ENCODE measurements at regions not wholly inside any gene's neighbourhood (a gene's known extent, or its start where the extent isn't known, plus 50 kb on each side); places are given as distances from the start of the nearest gene placed in this dataset.

GRCh38 chr6:120173250-120173649, 823.7 kb upstream of the MAN1A1 start:
- TF ChIP-seq CTCF (IDR thresholded peaks at IDR 0.05; ENCODE audit: low read depth, low read length): no peak

GRCh38 chr6:120164531-120164930, 815.0 kb upstream of the MAN1A1 start:
- DNase-seq (ENCODE audit: extremely low read depth, low read depth): no peak
- TF ChIP-seq CTCF (IDR thresholded peaks at IDR 0.05; ENCODE audit: low read depth, low read length): no peak

More at GRCh38 chr6:120173250-120173649, 823.7 kb upstream of the MAN1A1 start:
- no peak for DNase-seq (ENCODE audit: extremely low read depth, low read depth)

- no peak for DNase-seq (ENCODE audit: extremely low read depth, low read depth)
- TF ChIP-seq CTCF (IDR thresholded peaks at IDR 0.05; ENCODE audit: low read depth, low read length): no peak
Observed at GRCh38 chr6:120157873-120158272, 808.3 kb upstream of the MAN1A1 start.

GRCh38 chr6:120147071-120147871, 797.7 kb upstream of the MAN1A1 start:
- no peak; the same call in 1 of the 2 replicates for TF ChIP-seq CTCF (IDR thresholded peaks at IDR 0.05; ENCODE audit: low read depth, low read length)
- DNase-seq (ENCODE audit: extremely low read depth, low read depth): no peak

GRCh38 chr6:120141601-120142000, 792.0 kb upstream of the MAN1A1 start:
- TF ChIP-seq CTCF (IDR thresholded peaks at IDR 0.05; ENCODE audit: low read depth, low read length): no peak
- DNase-seq (ENCODE audit: extremely low read depth, low read depth): no peak

- TF ChIP-seq CTCF (IDR thresholded peaks at IDR 0.05; ENCODE audit: low read depth, low read length): no peak
- DNase-seq (ENCODE audit: extremely low read depth, low read depth): no peak
Observed at GRCh38 chr6:120137492-120137891, 787.9 kb upstream of the MAN1A1 start.

- no peak for DNase-seq (ENCODE audit: extremely low read depth, low read depth)
- no peak for TF ChIP-seq CTCF (IDR thresholded peaks at IDR 0.05; ENCODE audit: low read depth, low read length)
Observed at GRCh38 chr6:120129228-120129627, 779.7 kb upstream of the MAN1A1 start.

Data from AG09319 (cell line).